GM12878 (cell line): ENCODE measurements at regions not wholly inside any gene's neighbourhood (a gene's known extent, or its start where the extent isn't known, plus 50 kb on each side); places are given as distances from the start of the nearest gene placed in this dataset.

Experiments
- ATAC-seq: fragments of 200-7000 bp; cut with Tn5 transposase; 3 replicates; pipeline ENCODE4 v1.9.1; 2020; ENCODE audit warnings: mild to moderate bottlenecking, moderate library complexity
- BruUV-seq: library from RNA; stranded (reverse); fragments of 400-500 nt; replicated peaks from 2 replicates; lab custom pipeline; 2021; lab: Mats Ljungman, UMichigan
- CTCF ChIA-PET: fragments of 300-600 bp; sonication (Branson Sonifier 250); formaldehyde crosslinking; extraction: SDS; loops from one replicate; lab custom pipeline; 2021; ENCODE audit warnings: inconsistent platforms; lab: Yijun Ruan, JAX
- POLR2A ChIA-PET: fragments of 350-600 bp; formaldehyde crosslinking; extraction: SDS; loops from one replicate; lab custom pipeline; 2021; ENCODE audit warnings: inconsistent platforms; lab: Charles Lee
- RAD21 ChIA-PET: fragments of 300-600 bp; sonication (Branson Sonifier 250); formaldehyde crosslinking; loops from one replicate; lab custom pipeline; 2023; ENCODE audit warnings: antibody characterized with exemption; ENCODE audit not compliant: unreplicated experiment; lab: Charles Lee
- SMC1A ChIA-PET: fragments of 300-600 bp; sonication (Branson Sonifier 250); formaldehyde crosslinking; loops from one replicate; lab custom pipeline; 2023; ENCODE audit not compliant: unreplicated experiment, uncharacterized antibody; lab: Charles Lee
- DNase-seq: peaks from one replicate; pipeline ENCODE4 v3.0.0-alpha.2; 2011; ENCODE audit warnings: low read depth, low spot score
- FAIRE-seq: peaks from 3 replicates; lab custom pipeline; 2011; peaks lifted over from hg19 to GRCh38; lab: Jason Lieb, UNC
- H2AFZ ChIP-seq: 2 replicates; pipeline ENCODE4 v1.6.0; 2011; ENCODE audit warnings: low read depth, low read length, control low read depth; ENCODE audit not compliant: control insufficient read depth
- H3K27ac ChIP-seq: 2 replicates; pipeline ENCODE4 v1.5.1; 2011; ENCODE audit warnings: control low read depth; ENCODE audit not compliant: control insufficient read depth, insufficient read depth
- H3K27me3 ChIP-seq, 2 experiments: replicated peaks in 1 of 2; 2 replicates each; pipeline versions ENCODE4 v1.6.0 to v1.6.1; 2011; ENCODE audit warnings: low read length in 1 of 2; ENCODE audit not compliant: control insufficient read depth in 2 of 2, insufficient read depth in 2 of 2
- H3K36me3 ChIP-seq, 2 experiments: 2 replicates each; pipeline ENCODE4 v1.5.1; 2011; ENCODE audit warnings: low read length in 1 of 2; ENCODE audit not compliant: control insufficient read depth in 2 of 2, insufficient read depth in 2 of 2
- H3K4me1 ChIP-seq: 2 replicates; pipeline ENCODE4 v1.6.1; 2011; ENCODE audit warnings: mild to moderate bottlenecking, low read length, moderate library complexity, mixed read lengths; ENCODE audit not compliant: control insufficient read depth, insufficient read depth
- H3K4me2 ChIP-seq: 2 replicates; pipeline ENCODE4 v1.6.0; 2011; ENCODE audit warnings: control low read depth; ENCODE audit not compliant: control insufficient read depth, insufficient read depth
- H3K4me3 ChIP-seq: fragments of 200-600 bp; sonication (generic); 2 replicates; pipeline ENCODE4 v1.5.1; 2016
- H3K79me2 ChIP-seq: 2 replicates; pipeline ENCODE4 v1.6.0; 2011; ENCODE audit warnings: low read length; ENCODE audit not compliant: control insufficient read depth, insufficient read depth
- H3K9ac ChIP-seq: 2 replicates; pipeline ENCODE4 v1.8.0; 2011; ENCODE audit warnings: low read length, control low read depth, mixed read lengths; ENCODE audit not compliant: control insufficient read depth, insufficient read depth
- H3K9me3 ChIP-seq: replicated peaks from 3 replicates; pipeline ENCODE4 v1.5.1; 2011; ENCODE audit warnings: mild to moderate bottlenecking, low read length; ENCODE audit not compliant: control insufficient read depth, insufficient read depth
- H4K20me1 ChIP-seq: 2 replicates; pipeline ENCODE4 v1.6.0; 2011; ENCODE audit not compliant: control insufficient read depth, insufficient read depth
- BRCA1 ChIP-seq: IDR thresholded peaks from 2 replicates; pipeline ENCODE4 v1.6.1; 2011; ENCODE audit warnings: low read depth, low read length, improper control_type of control experiment
- EGR1 ChIP-seq, 2 experiments: IDR thresholded peaks; 1 replicate in 1 of 2; 2 replicates in 1 of 2; pipeline ENCODE4 v1.6.1; 2011 to 2012; ENCODE audit warnings: low read depth in 2 of 2, low read length in 2 of 2, borderline replicate concordance in 1 of 2, mild to moderate bottlenecking in 1 of 2, moderate library complexity in 1 of 2
- HCFC1 ChIP-seq: fragments of 150-350 bp; IDR thresholded peaks from 2 replicates; pipeline ENCODE4 v1.6.1; 2014; ENCODE audit warnings: low read length
- HDAC2 ChIP-seq: fragments of 200-600 bp; sonication (generic); IDR thresholded peaks from 2 replicates; pipeline ENCODE4 v1.6.1; 2017
- HDGF ChIP-seq: fragments of 450-650 bp; IDR thresholded peaks from 2 replicates; pipeline ENCODE4 v1.6.1; 2016; ENCODE audit warnings: antibody characterized with exemption
- NR2F1 ChIP-seq: fragments of 450-650 bp; conservative IDR thresholded peaks from 2 replicates; pipeline ENCODE4 v1.6.1; 2017; ENCODE audit warnings: mild to moderate bottlenecking
- PAX5 ChIP-seq: IDR thresholded peaks from 2 replicates; pipeline ENCODE4 v1.6.1; 2011; ENCODE audit warnings: low read depth, low read length, borderline replicate concordance
- PAX8 ChIP-seq: fragments of 450-650 bp; IDR thresholded peaks from 2 replicates; pipeline ENCODE4 v1.6.1; 2017; ENCODE audit warnings: mild to moderate bottlenecking, moderate library complexity
- POU2F2 ChIP-seq: IDR thresholded peaks from 3 replicates; pipeline ENCODE4 v1.6.1; 2011; ENCODE audit warnings: low read depth, mild to moderate bottlenecking, low read length, borderline replicate concordance
- SP1 ChIP-seq: IDR thresholded peaks from one replicate; pipeline ENCODE4 v1.6.1; 2011; ENCODE audit warnings: low read depth, low read length
- YY1 ChIP-seq: IDR thresholded peaks from 2 replicates; pipeline ENCODE4 v1.6.1; 2011; ENCODE audit warnings: low read depth, mild to moderate bottlenecking, low read length
- ZNF274 ChIP-seq: IDR thresholded peaks from one replicate; pipeline ENCODE4 v1.8.0; 2011; ENCODE audit not compliant: insufficient read length, insufficient read depth
- ZZZ3 ChIP-seq: IDR thresholded peaks from 2 replicates; pipeline ENCODE4 v1.6.1; 2011; ENCODE audit warnings: low read depth; ENCODE audit not compliant: control insufficient read depth, insufficient read length
- WGBS: methylation state at CpG from one replicate; pipeline ENCODE4 v1.1.6; 2016; ENCODE audit warnings: low lambda C conversion rate; ENCODE audit not compliant: insufficient replicate concordance, insufficient coverage; ENCODE audit errors: missing lambda C conversion rate; 5-methylcytosine and 5-hydroxymethylcytosine counted together
- in situ Hi-C: fragments of 300-500 bp; cut with MboI; formaldehyde crosslinking; loops from 9 replicates; pipeline ENCODE4 v1.14.3; 2018; ENCODE audit warnings: mixed read lengths
- intact Hi-C: fragments of 100-400 bp; cut with micrococcal nuclease; formaldehyde crosslinking; loops from one replicate; pipeline ENCODE4 v1.14.2; 2022; ENCODE audit not compliant: unreplicated experiment
- TF ChIP-seq, protein P1 (sequence below): fragments of 450-650 bp; IDR thresholded peaks from 2 replicates; pipeline ENCODE4 v1.6.1; 2014; ENCODE audit warnings: mild to moderate bottlenecking
- TF ChIP-seq, protein P2 (sequence below): fragments of 450-650 bp; IDR thresholded peaks from 2 replicates; pipeline ENCODE4 v1.6.1; 2017; ENCODE audit warnings: antibody characterized with exemption, mild to moderate bottlenecking, moderate library complexity

- Histone ChIP-seq H3K4me2 (no peak overlapping the region), H3K36me3 (no peaks in the 10 kb centered on the region), H3K27me3 (no peaks in the 10 kb centered on the region), H3K9ac (no peak overlapping the region), H3K9me3 (no peaks in the 10 kb centered on the region; the same call in 2 of the 3 replicates), H4K20me1 (no peaks in the 10 kb centered on the region), H2AFZ (no peak overlapping the region), H3K4me1 (peaks cover 7% of the 10 kb centered on the region; the same call in 1 of the 2 replicates), H3K27ac (no peak overlapping the region), H3K79me2 (no peaks in the 10 kb centered on the region), H3K4me3 (no peak overlapping the region)
- FAIRE-seq, result no peak
- ChIA-PET CTCF (interaction anchor here (1.0 kb wide), 1 partner anchor 13 kb away, joined by 4 read pairs; no protein-coding TSS in a partner anchor), POLR2A (no interaction called here), RAD21 (interaction anchor here (0.6 kb wide), 1 partner anchor 116 kb away, joined by 3 read pairs; no protein-coding TSS in a partner anchor), SMC1A (no interaction called here)
- TF ChIP-seq NR2F1, result no peak
- TF ChIP-seq ZZZ3, result no peak
- TF ChIP-seq, protein P1, sequence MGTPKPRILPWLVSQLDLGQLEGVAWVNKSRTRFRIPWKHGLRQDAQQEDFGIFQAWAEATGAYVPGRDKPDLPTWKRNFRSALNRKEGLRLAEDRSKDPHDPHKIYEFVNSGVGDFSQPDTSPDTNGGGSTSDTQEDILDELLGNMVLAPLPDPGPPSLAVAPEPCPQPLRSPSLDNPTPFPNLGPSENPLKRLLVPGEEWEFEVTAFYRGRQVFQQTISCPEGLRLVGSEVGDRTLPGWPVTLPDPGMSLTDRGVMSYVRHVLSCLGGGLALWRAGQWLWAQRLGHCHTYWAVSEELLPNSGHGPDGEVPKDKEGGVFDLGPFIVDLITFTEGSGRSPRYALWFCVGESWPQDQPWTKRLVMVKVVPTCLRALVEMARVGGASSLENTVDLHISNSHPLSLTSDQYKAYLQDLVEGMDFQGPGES, result no peak
- TF ChIP-seq HDGF, result no peak
- TF ChIP-seq PAX8, result no peak
- TF ChIP-seq EGR1 (IDR thresholded peaks at IDR 0.05; ENCODE audit: borderline replicate concordance in 1 of 2, low read depth in 2 of 2, low read length in 2 of 2), result no peak
- TF ChIP-seq BRCA1, result no peak
- TF ChIP-seq HDAC2, result no peak
- TF ChIP-seq HCFC1, result no peak
- no peak for TF ChIP-seq POU2F2
- TF ChIP-seq SP1, result no peak
- TF ChIP-seq, protein P2, sequence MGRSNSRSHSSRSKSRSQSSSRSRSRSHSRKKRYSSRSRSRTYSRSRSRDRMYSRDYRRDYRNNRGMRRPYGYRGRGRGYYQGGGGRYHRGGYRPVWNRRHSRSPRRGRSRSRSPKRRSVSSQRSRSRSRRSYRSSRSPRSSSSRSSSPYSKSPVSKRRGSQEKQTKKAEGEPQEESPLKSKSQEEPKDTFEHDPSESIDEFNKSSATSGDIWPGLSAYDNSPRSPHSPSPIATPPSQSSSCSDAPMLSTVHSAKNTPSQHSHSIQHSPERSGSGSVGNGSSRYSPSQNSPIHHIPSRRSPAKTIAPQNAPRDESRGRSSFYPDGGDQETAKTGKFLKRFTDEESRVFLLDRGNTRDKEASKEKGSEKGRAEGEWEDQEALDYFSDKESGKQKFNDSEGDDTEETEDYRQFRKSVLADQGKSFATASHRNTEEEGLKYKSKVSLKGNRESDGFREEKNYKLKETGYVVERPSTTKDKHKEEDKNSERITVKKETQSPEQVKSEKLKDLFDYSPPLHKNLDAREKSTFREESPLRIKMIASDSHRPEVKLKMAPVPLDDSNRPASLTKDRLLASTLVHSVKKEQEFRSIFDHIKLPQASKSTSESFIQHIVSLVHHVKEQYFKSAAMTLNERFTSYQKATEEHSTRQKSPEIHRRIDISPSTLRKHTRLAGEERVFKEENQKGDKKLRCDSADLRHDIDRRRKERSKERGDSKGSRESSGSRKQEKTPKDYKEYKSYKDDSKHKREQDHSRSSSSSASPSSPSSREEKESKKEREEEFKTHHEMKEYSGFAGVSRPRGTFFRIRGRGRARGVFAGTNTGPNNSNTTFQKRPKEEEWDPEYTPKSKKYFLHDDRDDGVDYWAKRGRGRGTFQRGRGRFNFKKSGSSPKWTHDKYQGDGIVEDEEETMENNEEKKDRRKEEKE, result no peak
- no peak for TF ChIP-seq PAX5
- TF ChIP-seq YY1, result no peak
- TF ChIP-seq ZNF274, result no peak
- no peak for ATAC-seq
- DNase-seq, result no peak
- BruUV-seq, result no TSS peak
- intact Hi-C loops (no loop called here), in situ Hi-C loops (no loop called here)
- 8% methylated on average over 3 of the region's 3 CpGs for WGBS
Observed at GRCh38 chr20:7503501-7503900, 436.8 kb downstream of the HAO1 start.
